ENCODE measurements at regions not wholly inside any gene's neighbourhood (a gene's known extent, or its start where the extent isn't known, plus 50 kb on each side); places are given as distances from the start of the nearest gene placed in this dataset.

DNA sequence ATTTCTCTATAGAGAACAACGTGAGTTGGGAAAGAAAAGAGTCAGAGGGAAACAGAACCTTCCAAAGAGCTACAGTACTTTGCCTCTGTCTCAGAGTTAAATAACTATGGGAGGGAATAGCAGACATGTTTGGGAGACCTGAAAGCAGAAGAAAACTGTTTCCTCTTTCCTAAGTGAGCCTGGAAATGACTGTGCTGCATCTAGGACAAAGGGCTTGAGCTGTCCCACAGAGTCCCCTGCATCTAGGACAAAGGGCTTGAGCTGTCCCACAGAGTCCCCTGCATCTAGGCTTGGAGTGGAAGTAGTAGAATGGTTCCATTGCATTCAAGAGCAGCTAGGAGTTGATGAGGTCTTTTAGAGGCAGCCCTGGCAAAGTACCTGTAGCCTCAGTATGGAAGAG is 149.7 kb downstream of the DKK1 start:
- FAIRE-seq (no peak), DNase-seq (ENCODE audit: low read depth) (no peak)
- Histone ChIP-seq H3K4me3 (ENCODE audit: low read depth, low read length) (no peak overlapping the region), H3K36me3 (ENCODE audit: control insufficient read depth, insufficient read depth, low read length) (no peaks in the 10 kb centered on the region), H3K27me3 (ENCODE audit: control insufficient read depth, insufficient read depth, low read length) (no peaks in the 10 kb centered on the region)
- TF ChIP-seq, protein P1, sequence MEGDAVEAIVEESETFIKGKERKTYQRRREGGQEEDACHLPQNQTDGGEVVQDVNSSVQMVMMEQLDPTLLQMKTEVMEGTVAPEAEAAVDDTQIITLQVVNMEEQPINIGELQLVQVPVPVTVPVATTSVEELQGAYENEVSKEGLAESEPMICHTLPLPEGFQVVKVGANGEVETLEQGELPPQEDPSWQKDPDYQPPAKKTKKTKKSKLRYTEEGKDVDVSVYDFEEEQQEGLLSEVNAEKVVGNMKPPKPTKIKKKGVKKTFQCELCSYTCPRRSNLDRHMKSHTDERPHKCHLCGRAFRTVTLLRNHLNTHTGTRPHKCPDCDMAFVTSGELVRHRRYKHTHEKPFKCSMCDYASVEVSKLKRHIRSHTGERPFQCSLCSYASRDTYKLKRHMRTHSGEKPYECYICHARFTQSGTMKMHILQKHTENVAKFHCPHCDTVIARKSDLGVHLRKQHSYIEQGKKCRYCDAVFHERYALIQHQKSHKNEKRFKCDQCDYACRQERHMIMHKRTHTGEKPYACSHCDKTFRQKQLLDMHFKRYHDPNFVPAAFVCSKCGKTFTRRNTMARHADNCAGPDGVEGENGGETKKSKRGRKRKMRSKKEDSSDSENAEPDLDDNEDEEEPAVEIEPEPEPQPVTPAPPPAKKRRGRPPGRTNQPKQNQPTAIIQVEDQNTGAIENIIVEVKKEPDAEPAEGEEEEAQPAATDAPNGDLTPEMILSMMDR (IDR thresholded peaks at IDR 0.05; ENCODE audit: insufficient read depth, low read length, severe bottlenecking) = no peak

DNA sequence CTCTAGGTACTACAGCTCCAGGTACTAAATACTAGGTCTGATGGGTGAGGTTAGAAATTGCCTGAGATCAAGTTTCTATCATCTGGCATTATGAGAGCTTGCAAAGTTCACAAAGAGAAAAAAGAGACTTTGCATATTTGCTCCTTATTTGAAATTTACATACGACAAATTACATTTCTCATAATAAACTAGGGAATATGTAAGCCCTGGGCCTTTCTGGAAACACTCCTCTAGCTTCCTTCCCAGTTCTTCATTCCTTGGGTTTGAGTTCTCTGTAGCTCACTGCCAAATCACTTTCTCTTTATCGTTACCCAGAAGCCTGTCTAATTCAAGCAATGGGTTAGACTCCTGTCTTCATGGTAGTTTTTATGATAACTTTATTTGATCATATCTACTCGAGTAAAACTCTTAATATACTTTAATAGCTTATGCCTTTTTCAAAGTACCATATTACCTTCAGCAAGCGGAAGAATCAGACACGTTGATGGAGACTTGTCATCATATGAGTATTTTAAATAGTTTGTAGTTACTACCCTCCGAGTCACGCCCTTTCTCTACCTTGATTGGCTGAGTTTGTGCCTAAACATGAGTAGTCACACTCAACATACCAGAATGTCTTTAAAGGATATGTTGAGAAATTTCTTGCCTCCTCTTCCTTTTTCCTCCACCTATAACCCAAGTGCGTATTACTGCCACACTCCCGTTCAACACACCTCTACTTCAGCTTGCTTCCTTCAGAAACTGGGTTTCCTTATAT is 150.5 kb downstream of the DKK1 start:
- Histone ChIP-seq H3K4me3 (ENCODE audit: low read depth, low read length) (no peak overlapping the region), H3K27me3 (ENCODE audit: control insufficient read depth, insufficient read depth, low read length) (no peaks in the 10 kb centered on the region), H3K36me3 (ENCODE audit: control insufficient read depth, insufficient read depth, low read length) (no peaks in the 10 kb centered on the region)
- no peak for FAIRE-seq
- DNase-seq (ENCODE audit: low read depth) = peak; percentile 91
- TF ChIP-seq, protein P1 (IDR thresholded peaks at IDR 0.05; ENCODE audit: insufficient read depth, low read length, severe bottlenecking) = no peak

DNA sequence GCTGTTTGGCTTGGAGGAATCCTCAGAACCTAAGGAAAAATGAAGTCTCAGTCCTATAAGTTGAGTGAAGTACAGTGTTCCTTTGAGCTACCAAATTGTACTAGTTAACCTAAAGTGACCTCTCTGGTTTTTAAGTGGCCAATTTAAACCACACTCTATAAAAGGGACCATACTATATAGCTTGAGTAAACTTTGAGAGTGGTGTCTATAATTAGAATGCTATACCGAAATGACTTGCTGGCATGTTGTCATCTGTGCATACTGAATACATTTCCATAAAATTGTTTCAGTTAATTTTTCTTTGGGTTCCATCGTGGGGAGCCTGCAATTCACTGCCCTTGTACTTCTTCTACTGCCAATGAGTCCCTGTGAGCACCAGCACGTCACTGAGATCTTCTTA is 151.1 kb downstream of the DKK1 start:
- DNase-seq (ENCODE audit: low read depth) = no peak
- no peak for FAIRE-seq

DNA sequence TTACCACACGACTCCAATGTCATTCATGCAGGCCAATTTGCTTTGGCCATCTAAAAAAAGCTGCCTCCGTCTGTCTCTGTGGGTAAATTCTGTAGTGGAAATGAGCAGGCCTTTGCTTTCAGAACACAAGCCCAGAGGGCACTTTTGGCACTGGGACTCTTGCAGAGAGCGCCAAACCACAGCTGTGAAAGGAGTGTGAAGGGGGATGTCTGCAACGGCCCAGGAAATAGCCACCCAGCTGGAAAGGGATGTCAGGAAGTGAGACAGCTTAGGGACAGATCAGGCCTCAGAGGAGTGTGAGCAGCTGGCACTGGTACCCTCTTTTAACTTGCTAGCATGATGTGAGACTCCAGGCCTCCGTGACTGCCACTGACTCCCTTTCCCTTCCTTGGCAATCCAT is 152.4 kb downstream of the DKK1 start:
- no peak for FAIRE-seq
- TF ChIP-seq, protein P1 (IDR thresholded peaks at IDR 0.05; ENCODE audit: insufficient read depth, low read length, severe bottlenecking) = no peak
- no peak overlapping the region for H3K4me3 ChIP-seq (ENCODE audit: low read depth, low read length)
- H3K36me3 ChIP-seq (ENCODE audit: control insufficient read depth, insufficient read depth, low read length) = no peaks in the 10 kb centered on the region
- no peaks in the 10 kb centered on the region for H3K27me3 ChIP-seq (ENCODE audit: control insufficient read depth, insufficient read depth, low read length)
- no peak for DNase-seq (ENCODE audit: low read depth)

More for the DNA sequence above, 151.1 kb downstream of the DKK1 start:
- Histone ChIP-seq H3K27me3 (ENCODE audit: control insufficient read depth, insufficient read depth, low read length) (no peaks in the 10 kb centered on the region), H3K36me3 (ENCODE audit: control insufficient read depth, insufficient read depth, low read length) (no peaks in the 10 kb centered on the region), H3K4me3 (ENCODE audit: low read depth, low read length) (no peak overlapping the region)
- TF ChIP-seq, protein P1 (IDR thresholded peaks at IDR 0.05; ENCODE audit: insufficient read depth, low read length, severe bottlenecking) = no peak

DNA sequence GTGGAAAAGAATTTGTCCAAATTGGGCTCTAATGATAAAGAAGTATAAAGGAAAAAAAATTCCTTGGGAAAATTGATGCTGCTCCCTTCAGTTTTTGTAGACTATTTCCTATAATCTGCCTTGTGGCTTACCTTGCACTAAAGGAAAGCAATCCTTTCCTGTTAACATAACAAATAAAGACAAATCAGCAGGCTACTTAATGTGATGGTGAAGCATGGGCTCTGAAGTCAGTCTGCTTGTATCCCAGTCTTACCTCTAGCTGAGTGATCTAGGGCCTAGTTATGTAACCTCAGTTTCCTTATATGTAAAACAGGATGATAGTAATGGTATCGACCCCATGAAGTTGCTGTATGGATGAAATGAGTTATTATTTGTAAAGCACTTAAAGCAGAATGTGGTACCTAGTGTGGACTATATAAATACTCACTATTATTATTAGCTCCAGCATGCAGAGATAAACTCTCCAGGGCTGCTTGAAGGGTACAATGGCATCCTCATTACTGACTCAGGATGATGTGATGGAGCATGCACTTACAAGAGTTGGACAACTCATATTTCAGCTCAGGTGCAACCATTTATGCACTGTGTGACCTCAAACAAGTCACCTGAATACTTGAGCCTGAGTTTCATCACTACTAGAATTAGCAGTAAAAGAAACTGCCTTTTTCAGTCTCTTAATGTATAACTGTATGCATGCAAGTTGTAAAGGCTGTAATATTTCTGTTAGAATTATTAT is 156.1 kb downstream of the DKK1 start:
- FAIRE-seq (no peak), DNase-seq (ENCODE audit: low read depth) (peak; percentile 97)
- no peak overlapping the region for H3K4me3 ChIP-seq (ENCODE audit: low read depth, low read length)
- TF ChIP-seq, protein P1 (IDR thresholded peaks at IDR 0.05; ENCODE audit: insufficient read depth, low read length, severe bottlenecking) = no peak
- H3K36me3 ChIP-seq (ENCODE audit: control insufficient read depth, insufficient read depth, low read length) = no peaks in the 10 kb centered on the region
- H3K27me3 ChIP-seq (ENCODE audit: control insufficient read depth, insufficient read depth, low read length) = no peaks in the 10 kb centered on the region

Measured in bronchial epithelial cell (primary cell).